ENCODE measurements at regions not wholly inside any gene's neighbourhood (a gene's known extent, or its start where the extent isn't known, plus 50 kb on each side); places are given as distances from the start of the nearest gene placed in this dataset.

- intact Hi-C loops (cut with DNase I): no loop called here
- DNase-seq: no peak
Measured at GRCh38 chr7:94330269-94331020, 64.2 kb upstream of the COL1A2 start.

DNA sequence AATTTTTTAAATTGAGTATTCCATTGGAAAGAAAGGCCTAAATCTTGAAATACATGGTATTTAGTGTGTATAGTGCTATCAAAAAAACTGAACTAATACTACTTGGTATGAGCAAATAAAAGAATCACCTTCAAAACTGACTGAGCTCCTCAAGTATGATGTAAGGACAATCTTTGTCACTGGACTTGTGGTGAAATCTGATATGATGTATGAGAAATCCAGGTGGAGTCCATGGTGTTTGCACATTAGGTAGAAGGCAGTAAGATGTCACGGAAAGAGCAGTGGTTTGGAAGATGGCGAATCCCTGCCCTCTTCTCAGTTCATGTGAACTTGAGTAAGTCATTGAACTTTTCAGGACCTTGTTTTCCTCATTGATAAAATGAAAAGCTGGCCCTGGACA, 62.1 kb upstream of the COL1A2 start:
- intact Hi-C loops (cut with DNase I): no loop called here
- DNase-seq: no peak

GRCh38 chr7:94333810-94334209, 60.9 kb upstream of the COL1A2 start:
- intact Hi-C loops (cut with DNase I): no loop called here
- no peak for DNase-seq

DNA sequence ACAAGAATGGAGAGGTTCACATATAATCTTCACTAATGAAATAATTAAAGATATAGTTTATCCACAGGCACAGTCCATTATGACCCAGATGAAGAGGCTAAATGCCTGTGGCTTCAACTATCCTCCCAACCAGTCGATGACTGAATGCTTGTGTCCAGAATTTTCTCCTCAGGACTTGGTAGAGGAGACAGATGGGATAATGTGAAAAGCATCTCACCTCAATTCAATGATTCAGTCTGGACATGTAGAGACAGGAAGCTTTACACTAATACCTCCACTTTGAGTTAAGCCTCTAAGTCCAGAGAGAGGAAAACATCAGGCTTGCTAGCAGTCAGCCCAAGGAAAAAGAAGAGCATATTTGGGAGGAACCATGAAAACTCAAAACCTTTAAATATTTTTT, 59.1 kb upstream of the COL1A2 start:
- no peak for DNase-seq
- intact Hi-C loops (cut with DNase I): no loop called here

GRCh38 chr7:94336009-94336408, 58.7 kb upstream of the COL1A2 start:
- intact Hi-C loops (cut with DNase I): no loop called here
- DNase-seq: peak in 1 of 42 donors; percentile 36

DNA sequence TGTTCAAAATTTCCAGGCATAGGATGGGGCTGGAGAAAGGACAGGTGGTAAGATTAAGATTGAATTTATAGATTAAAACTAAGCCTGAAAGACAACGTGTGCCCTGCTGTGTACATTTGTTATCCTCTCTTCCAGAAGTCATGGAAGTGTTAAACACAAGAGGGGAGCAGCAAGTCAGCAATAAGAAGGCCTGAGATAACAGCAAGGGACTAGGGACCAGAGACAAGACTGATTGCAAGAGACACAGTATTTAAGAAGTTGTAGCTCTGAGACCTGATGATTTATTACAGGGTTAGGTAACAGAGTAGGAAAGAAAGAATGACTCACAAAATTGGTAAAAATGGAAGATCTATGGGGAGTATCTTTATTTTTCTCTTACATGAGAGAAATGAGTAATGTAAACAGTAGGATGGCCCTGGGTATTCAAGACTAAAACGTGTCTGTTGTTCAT, 55.7 kb upstream of the COL1A2 start:
- intact Hi-C loops (cut with DNase I): no loop called here
- no peak for DNase-seq

- intact Hi-C loops (cut with DNase I): no loop called here
- no peak for DNase-seq
Measured at GRCh38 chr7:94344826-94345225, 49.9 kb upstream of the COL1A2 start.
